Loucy (cell line): ENCODE measurements at regions not wholly inside any gene's neighbourhood (a gene's known extent, or its start where the extent isn't known, plus 50 kb on each side); places are given as distances from the start of the nearest gene placed in this dataset.
"Not testable (repeated sequence)": the region's sequence is repeated elsewhere in the genome, so short reads cannot be mapped to it uniquely, and the experiment has no call there.

Source experiments
- H2AFZ ChIP-seq: fragments of 200-600 bp; sonication (generic); 2 replicates; pipeline ENCODE4 v1.6.0; 2016; ENCODE audit warnings: antibody characterized with exemption, mild to moderate bottlenecking, low read length, moderate library complexity
- H3F3A ChIP-seq: fragments of 200-600 bp; 2 replicates; pipeline ENCODE4 v1.6.0; 2016; ENCODE audit warnings: antibody characterized with exemption, low read depth, mild to moderate bottlenecking
- H3K27me3 ChIP-seq: fragments of 200-600 bp; sonication (generic); 2 replicates; pipeline ENCODE4 v1.6.1; 2014; ENCODE audit warnings: low read length, mild to moderate bottlenecking; ENCODE audit not compliant: insufficient read depth, poor library complexity, severe bottlenecking
- H3K36me3 ChIP-seq: fragments of 200-600 bp; sonication (generic); 2 replicates; pipeline ENCODE4 v1.6.1; 2016; ENCODE audit warnings: low read length; ENCODE audit not compliant: insufficient read depth
- H3K4me1 ChIP-seq: fragments of 200-600 bp; sonication (generic); 2 replicates; pipeline ENCODE4 v1.5.1; 2014; ENCODE audit warnings: low read length, mild to moderate bottlenecking; ENCODE audit not compliant: insufficient read depth, poor library complexity, severe bottlenecking
- H3K4me2 ChIP-seq: fragments of 200-600 bp; sonication (generic); 2 replicates; pipeline ENCODE4 v1.6.0; 2014; ENCODE audit warnings: antibody characterized with exemption, low read length, low read depth, mild to moderate bottlenecking; ENCODE audit not compliant: poor library complexity, severe bottlenecking
- H3K4me3 ChIP-seq: fragments of 200-600 bp; sonication (generic); 2 replicates; pipeline ENCODE4 v1.5.1; 2014; ENCODE audit warnings: low read length, mild to moderate bottlenecking, mixed read lengths; ENCODE audit not compliant: poor library complexity, severe bottlenecking
- H3K79me2 ChIP-seq: fragments of 200-600 bp; sonication (generic); 2 replicates; pipeline ENCODE4 v1.6.1; 2014; ENCODE audit warnings: low read length; ENCODE audit not compliant: insufficient read depth
- H3K9ac ChIP-seq: fragments of 200-600 bp; sonication (generic); 2 replicates; pipeline ENCODE4 v1.6.0; 2014; ENCODE audit warnings: mild to moderate bottlenecking, low read depth, low read length, moderate library complexity; ENCODE audit not compliant: poor library complexity, severe bottlenecking
- H3K9me2 ChIP-seq: fragments of 200-600 bp; sonication (generic); replicated peaks from 2 replicates; pipeline ENCODE4 v1.6.1; 2016; ENCODE audit warnings: low read depth, low read length, mixed read lengths
- H3K9me3 ChIP-seq: fragments of 200-600 bp; sonication (generic); 2 replicates; pipeline ENCODE4 v1.6.1; 2014; ENCODE audit warnings: mild to moderate bottlenecking, antibody characterized with exemption, low read length, low read depth; ENCODE audit not compliant: insufficient read depth
- H4K20me1 ChIP-seq: fragments of 200-600 bp; sonication (generic); 2 replicates; pipeline ENCODE4 v1.6.0; 2014; ENCODE audit warnings: antibody characterized with exemption, low read length, mild to moderate bottlenecking; ENCODE audit not compliant: insufficient read depth, poor library complexity, severe bottlenecking
- CTCF ChIP-seq: fragments of 200-600 bp; sonication (generic); conservative IDR thresholded peaks from 2 replicates; pipeline ENCODE4 v1.5.1; 2014; ENCODE audit warnings: mild to moderate bottlenecking, antibody characterized with exemption, low read length
- EZH2phosphoT487 ChIP-seq: fragments of 200-600 bp; IDR thresholded peaks from 2 replicates; pipeline ENCODE4 v1.6.1; 2018; ENCODE audit warnings: antibody characterized with exemption, mild to moderate bottlenecking, moderate library complexity, borderline replicate concordance

DNA sequence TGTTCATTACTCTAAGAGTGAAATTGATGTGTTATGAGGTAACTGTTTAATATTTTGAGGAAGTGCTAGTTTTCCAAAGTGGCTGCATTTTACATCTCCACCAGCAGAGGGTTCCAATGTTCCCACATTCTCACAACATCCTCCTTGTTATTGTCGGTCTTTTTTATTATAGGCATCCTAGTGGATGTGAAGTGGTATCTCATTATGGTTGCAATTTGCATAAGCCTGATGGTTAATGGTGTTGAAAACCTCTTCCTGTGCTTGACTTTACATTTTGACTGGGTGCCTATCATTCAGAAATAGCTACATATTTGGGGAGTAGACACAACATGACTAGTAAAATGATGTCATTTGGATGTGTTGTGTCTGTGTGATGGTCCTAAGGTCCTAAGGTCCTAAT, 143.6 kb downstream of the MRPS30 start:
- Histone ChIP-seq H3K36me3 (no peaks in the 10 kb centered on the region), H3K9ac (no peak overlapping the region), H3K9me2 (no peaks in the 10 kb centered on the region), H3F3A (no peaks in the 10 kb centered on the region), H3K4me1 (no peaks in the 10 kb centered on the region), H3K4me2 (no peak overlapping the region), H4K20me1 (no peaks in the 10 kb centered on the region), H3K27me3 (no peaks in the 10 kb centered on the region), H2AFZ (no peak overlapping the region), H3K9me3 (no peaks in the 10 kb centered on the region), H3K4me3 (no peak overlapping the region), H3K79me2 (no peaks in the 10 kb centered on the region)
- TF ChIP-seq CTCF = peak; percentile 78
- no peak for TF ChIP-seq EZH2phosphoT487

DNA sequence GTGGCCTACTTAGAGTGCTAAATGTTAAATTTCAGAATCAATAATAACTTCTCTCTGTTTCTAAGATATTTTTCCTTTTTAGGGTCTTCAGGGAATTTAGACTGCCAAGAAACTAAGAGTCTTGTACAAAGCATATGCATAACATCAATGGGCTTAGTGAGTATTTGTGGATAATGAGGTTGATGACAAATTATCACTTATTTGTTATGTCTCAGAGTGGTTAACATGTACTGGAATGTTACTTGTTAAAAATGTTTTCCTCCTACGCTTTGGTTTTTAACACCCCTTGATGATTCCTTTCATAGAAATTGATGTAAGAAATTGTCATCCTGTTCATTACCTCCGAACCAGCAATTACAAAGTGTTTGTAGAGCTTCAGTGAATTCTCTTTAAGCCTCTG, 144.3 kb downstream of the MRPS30 start:
- Histone ChIP-seq H3F3A (no peaks in the 10 kb centered on the region), H3K79me2 (no peaks in the 10 kb centered on the region), H3K4me1 (no peaks in the 10 kb centered on the region), H4K20me1 (no peaks in the 10 kb centered on the region), H3K9me3 (no peaks in the 10 kb centered on the region), H3K9me2 (no peaks in the 10 kb centered on the region), H3K27me3 (no peaks in the 10 kb centered on the region), H3K36me3 (no peaks in the 10 kb centered on the region), H3K4me3 (no peak overlapping the region), H3K9ac (no peak overlapping the region), H2AFZ (no peak overlapping the region), H3K4me2 (no peak overlapping the region)
- TF ChIP-seq CTCF = no peak
- TF ChIP-seq EZH2phosphoT487 = no peak

DNA sequence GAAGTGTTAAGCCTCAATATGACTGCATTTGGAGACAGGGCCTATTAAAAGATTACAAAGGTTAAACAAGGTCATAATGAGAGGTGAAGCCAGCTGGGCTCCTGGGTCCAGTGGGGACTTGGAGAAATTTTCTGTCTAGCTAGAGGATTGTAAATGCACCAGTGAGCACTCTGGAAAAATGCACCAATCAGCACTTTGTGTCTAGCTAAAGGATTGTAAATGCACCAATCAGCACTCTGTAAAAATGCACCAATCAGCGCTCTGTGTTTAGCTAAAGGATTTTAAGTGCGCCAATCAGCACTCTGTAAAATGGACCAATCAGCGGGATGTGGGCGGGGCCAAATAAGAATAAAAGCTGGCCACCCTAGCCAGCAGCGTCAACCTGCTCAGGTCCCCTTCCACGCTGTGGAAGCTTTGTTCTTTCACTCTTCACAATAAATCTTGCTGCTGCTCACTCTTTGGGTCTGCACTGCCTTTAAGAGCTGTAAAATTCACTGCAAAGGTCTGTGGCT, 150.3 kb downstream of the MRPS30 start:
- not testable (repeated sequence) for H3F3A ChIP-seq, H3K9me3 ChIP-seq, H3K27me3 ChIP-seq, H3K79me2 ChIP-seq, H3K9me2 ChIP-seq, H3K4me3 ChIP-seq, H2AFZ ChIP-seq, H3K36me3 ChIP-seq, H3K4me1 ChIP-seq, H4K20me1 ChIP-seq, H3K4me2 ChIP-seq, H3K9ac ChIP-seq

DNA sequence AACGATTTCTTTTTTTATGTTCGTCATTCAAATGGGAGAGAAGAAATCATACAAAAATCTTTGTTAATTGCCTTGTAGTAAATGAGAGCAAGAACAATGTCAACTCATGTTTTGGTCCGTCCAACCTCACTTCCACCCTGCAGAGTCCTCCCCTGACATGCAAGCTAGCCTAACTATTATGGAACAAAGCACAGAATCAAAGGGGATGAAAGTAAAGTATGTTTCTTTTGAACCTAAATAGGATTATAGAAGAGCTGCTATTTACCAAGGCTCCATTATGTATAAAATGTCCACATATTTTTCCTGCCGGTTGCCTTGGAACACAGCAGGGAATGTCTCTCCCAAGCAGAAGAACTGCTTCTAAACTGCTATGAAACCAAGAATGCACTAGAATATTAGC, 161.1 kb downstream of the MRPS30 start:
- H3K4me2 ChIP-seq = no peak overlapping the region
- no peaks in the 10 kb centered on the region for H3F3A ChIP-seq
- TF ChIP-seq CTCF (no peak), EZH2phosphoT487 (no peak)
- no peaks in the 10 kb centered on the region for H3K36me3 ChIP-seq
- H3K9ac ChIP-seq = no peak overlapping the region
- no peaks in the 10 kb centered on the region for H3K4me1 ChIP-seq
- H4K20me1 ChIP-seq = no peaks in the 10 kb centered on the region
- H3K9me2 ChIP-seq = no peaks in the 10 kb centered on the region
- H2AFZ ChIP-seq = no peak overlapping the region
- no peaks in the 10 kb centered on the region for H3K9me3 ChIP-seq
- H3K79me2 ChIP-seq = no peaks in the 10 kb centered on the region
- no peaks in the 10 kb centered on the region for H3K27me3 ChIP-seq
- H3K4me3 ChIP-seq = no peak overlapping the region

- H3K27me3 ChIP-seq, H3F3A ChIP-seq, H3K4me1 ChIP-seq, H2AFZ ChIP-seq, H3K4me3 ChIP-seq, H3K9ac ChIP-seq, H3K36me3 ChIP-seq, H3K9me2 ChIP-seq, H4K20me1 ChIP-seq, H3K79me2 ChIP-seq, H3K9me3 ChIP-seq, H3K4me2 ChIP-seq: not testable (repeated sequence)
Observed at GRCh38 chr5:44970963-44971362, 162.2 kb downstream of the MRPS30 start.
